Activated CD4-positive, CD25-positive, alpha-beta regulatory T cell treated with anti-CD3 and anti-CD28 coated beads, Interleukin-2, amount 50 U/mL, for 24 hours (primary cell): ENCODE measurements at regions not wholly inside any gene's neighbourhood (a gene's known extent, or its start where the extent isn't known, plus 50 kb on each side); places are given as distances from the start of the nearest gene placed in this dataset.

ENCODE experiments used
- ATAC-seq, 2 donors: fragments of 150-1000 bp; cut with Tn5 transposase; one replicate each; pipeline ENCODE4 v1.10.0; 2021; ENCODE audit warnings: mild to moderate bottlenecking in 1 of 2, moderate library complexity in 1 of 2

DNA sequence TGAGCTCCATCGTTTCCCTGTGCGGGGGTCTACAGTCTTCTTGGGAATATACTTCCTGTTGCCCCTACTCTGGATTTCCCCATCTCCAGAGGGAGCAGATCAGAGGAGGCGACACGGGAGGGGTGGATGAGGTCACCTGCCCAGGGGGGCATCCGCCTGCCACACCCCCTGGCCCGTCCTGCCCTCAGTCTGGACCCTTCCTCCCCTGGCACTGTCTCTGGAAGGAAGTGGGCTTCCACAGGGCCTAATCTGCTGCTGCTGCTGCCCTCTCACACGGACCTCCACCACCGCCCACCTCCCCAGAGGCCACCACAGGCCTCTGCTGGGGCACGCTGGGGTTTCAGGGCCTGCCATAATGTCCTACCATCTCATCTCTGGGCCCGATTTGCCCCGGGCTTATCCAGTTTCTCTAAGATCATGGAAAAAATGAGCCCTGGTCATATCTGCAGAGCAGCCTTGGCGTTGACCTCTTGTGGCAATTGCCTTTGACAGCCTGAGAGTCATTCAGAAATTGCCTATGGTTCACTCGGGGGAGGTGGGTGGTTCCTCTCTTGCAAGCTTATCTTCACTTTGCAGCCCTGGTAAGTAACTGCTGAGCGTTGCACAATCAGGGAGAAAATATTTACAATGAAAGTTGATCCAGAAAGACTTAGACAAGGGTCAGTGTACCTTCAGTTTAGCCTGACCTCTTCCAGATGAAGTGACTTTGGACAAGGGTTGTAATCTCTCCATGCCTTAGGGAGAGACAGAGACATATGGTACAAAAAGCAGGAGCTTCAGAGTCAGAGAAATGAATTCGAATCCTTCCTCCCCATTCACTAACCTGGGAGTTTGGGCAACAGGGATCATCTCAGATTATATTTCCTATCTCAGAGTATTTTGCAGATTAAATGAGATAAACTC is 252.4 kb downstream of the TOMM20 start:
- peak; percentile 11 to 27 for ATAC-seq

GRCh38 chr1:234875328-234875952 is 253.2 kb downstream of the TOMM20 start:
- ATAC-seq, result no peak

DNA sequence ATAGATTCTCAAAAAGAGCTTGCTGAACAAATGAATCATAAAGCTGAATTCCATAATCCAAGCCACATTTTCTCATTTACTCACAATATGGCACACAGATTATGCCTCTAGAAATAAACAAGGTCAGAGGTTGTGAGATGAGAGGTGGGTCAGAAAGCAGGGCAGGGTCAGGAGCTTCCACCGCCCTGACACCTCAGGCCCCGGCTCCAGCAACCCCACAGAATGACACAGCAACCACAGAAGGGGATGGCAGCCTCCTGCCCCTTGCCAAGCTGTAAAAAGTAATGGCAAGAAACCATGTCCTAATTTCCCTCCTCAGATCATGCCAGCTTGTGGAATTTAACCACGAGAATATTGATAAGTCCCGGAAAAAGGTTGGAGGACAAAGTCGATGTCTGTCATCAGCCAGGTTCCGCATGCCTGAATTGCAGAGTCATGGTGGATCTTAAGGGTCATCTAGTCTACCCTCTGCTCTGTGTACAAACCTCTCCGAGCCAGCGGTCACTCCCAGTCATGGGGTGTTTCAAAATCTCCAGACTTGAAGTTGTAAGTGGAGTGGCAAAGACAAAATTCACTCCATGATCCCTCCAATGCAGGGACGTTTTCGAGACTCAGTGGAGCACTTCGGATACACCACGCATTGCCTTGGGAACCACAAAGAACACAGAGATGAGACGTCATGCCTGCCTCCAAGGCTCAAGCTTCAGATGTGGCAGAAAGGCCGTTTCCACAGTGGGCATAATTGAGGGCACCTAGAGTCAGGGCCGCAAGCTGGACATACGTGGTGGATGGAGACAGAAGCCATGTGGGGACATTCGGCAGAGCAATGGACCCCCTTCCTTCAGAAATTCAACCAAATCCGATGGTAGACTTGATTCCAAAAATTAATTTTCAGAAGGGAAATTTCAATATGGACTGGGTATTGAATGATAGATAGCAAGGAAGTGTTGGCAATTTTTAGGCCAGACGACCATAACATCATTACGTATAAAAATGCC is 254.0 kb downstream of the TOMM20 start:
- ATAC-seq, result no peak

GRCh38 chr1:234871710-234872271 is 256.8 kb downstream of the TOMM20 start:
- ATAC-seq, result peak; percentile 30 to 52

GRCh38 chr1:234871039-234871709 is 257.5 kb downstream of the TOMM20 start:
- no peak for ATAC-seq

GRCh38 chr1:234870020-234870981 is 258.3 kb downstream of the TOMM20 start:
- no peak for ATAC-seq

DNA sequence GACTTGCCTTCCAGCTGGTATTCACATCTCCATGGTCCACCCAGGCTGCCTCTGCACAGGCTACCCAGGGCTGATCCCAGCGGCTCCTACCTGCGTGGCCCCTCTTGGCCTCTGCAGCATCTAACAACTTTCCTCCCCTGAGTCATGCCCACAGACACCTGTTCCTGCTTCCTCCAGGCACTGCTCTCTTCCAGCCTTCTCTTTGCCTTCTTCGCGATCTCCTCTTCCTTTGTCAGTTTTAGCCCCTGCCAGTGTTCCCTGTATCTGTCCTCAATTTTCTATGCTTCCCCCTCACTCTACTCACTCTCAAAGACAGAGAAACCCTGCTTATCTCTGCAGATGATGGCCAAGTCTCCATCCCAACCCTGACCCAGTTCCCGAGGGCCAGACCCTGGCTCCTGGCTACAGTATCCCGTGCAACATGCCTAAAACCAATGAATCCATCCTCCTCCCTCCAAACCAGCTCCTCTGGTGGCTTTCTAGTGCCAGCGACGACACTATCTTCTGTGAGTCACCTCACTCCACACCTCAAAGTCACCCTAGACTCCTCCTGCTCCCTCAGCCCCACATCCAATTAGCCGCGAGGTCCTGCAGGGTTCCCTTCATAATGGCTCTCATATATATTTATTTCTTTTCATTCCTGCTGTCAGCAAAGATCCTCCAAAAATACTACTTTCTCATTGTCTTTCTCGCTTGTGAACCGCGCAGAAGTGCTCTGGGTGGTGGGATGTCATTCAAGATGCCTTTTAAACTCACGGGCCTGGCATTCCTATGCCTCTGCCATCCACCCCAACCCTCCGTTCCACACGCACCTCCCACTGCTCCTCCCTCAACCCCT is 259.2 kb downstream of the TOMM20 start:
- no peak for ATAC-seq

DNA sequence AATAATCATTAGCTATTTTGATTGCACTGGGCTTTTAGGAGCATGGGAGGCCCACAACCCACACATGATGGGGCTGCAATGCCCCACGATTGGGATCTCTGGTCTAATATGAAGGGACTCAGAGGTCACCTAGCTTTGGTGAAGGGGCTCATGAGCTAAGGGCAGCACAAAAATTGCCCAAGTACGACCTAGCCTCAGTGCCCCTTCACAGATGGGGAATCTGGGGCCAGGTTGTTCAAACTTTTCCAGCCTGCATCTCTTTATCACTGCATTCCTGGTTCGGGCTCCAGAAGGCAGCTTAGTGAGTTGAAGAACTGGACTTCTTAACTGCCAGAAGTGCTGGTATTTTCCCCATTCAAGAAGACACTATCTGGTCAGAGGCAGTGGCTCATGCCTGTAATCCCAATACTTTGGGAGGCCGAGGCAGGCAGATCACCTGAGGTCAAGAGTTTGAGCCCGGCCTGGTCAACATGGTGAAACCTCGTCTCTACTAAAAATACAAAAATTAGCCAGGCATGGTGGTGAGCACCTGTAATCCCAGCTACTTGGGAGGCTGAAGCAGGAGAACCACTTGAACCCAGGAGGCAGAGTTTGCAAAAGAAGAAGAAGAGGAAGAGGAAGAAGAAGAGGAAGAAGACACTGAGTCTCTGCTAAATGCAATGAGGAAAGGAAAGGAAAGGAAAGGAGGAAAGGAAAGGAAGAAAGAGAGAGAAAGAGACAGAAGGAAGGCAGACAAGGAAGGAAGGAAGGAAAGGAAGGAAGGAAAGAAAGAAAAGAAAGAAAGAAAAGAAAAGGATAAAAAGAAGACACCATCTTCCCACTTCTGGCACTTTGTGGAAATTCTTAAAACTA is 258.5 kb upstream of the IRF2BP2 start:
- no peak for ATAC-seq

- peak; percentile 25 to 37 for ATAC-seq
These were observed 256.3 kb upstream of the IRF2BP2 start for GRCh38 chr1:234866007-234866866.

GRCh38 chr1:234865171-234866006 is 255.4 kb upstream of the IRF2BP2 start:
- ATAC-seq, result no peak

- ATAC-seq, result no peak
These were observed 254.1 kb upstream of the IRF2BP2 start for GRCh38 chr1:234864116-234864515.

DNA sequence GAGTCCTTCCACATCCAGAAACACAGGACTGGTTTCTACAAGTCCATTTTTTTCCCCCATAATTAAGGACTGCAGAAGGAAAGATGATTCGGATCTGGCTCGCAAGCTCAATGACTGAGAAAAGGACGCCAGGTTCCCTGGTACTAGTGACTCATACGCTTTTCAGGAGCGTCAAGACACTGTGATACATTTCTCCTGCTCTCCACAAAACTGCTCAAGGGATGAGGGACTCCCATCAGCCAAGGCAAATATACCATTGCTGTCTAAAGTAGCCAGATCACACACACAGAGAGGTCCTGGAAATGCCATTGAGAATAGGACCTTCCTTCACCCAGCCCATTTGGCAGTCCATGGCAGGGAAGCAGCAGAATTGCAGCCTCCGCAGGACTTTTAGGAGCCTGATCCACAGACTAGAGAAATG is 253.6 kb upstream of the IRF2BP2 start:
- ATAC-seq, result no peak

DNA sequence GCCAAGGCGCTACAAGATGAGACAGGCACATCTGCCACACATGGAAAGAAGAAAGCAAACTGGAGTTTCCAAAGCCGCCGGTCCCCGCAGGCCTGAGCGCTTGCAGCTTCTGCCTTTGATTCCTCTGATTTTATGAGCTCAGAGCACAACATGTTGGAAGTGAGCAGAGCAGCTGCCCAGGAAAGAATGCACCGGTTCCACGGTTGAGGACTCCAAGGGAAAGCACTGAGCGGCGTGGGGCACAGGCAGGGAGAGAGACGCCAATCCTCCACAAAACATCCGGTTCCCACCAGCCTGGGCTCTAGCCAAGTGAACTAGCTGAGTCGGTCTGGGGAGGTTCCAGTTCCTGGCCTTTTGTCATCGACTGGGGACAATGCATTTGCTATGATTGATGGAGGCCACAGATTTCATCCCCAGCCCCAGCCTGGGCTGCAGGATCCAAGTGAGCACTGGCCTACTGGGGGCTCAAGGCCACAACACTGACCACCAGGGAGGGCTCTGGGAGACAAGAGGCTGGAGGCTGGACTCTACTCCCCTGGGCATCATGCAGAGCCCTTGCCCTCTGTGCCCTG is 253.1 kb upstream of the IRF2BP2 start:
- no peak for ATAC-seq

- ATAC-seq, result no peak
These were observed 252.5 kb upstream of the IRF2BP2 start for GRCh38 chr1:234862360-234862943.

DNA sequence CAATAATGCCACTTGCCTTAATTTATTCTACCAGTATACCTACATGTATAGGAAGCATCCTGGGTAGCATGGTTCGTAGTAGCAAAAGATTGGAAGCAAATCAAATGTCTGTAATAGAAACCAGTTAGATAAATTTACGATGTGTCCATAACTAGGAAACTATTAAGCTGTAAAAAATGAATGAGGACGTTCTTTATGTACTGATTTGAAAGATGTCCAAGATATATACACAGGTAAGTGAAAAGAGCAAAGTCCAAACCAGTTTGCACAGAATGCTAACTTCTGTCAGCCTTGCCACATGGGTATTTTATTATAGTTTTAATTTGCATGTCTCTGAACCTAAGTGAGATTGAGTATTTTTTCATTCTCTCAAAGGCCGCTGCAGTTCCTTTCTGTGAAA is 251.8 kb upstream of the IRF2BP2 start:
- no peak for ATAC-seq

DNA sequence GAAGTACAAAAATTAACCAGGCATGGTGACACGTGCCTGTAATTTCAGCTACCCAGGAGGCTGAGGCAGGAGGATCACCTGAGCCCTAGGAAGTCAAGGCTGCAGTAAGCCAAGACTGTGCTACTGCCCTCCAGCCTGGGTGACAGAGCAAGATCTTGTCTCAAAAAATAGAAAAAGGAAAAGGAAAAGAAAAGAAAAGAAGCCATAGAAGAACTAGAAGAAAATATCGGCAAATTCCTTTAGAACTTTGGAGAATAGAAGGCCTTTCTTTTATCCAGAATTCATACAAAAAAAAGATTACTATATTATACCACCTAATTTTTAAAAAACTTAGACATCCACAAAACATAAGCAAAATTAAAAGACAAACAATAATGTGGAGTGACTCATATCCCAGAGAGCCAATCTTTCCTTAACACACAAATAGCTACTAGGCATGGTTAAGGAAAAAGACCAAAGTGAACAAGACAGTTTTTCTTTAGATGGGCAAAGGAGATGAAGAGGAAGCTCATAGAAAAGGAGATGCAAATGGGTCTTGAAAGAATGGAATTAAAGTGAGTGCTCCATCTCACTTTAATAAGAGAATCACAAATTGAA is 251.1 kb upstream of the IRF2BP2 start:
- ATAC-seq, result no peak
